ENCODE measurements at regions not wholly inside any gene's neighbourhood (a gene's known extent, or its start where the extent isn't known, plus 50 kb on each side); places are given as distances from the start of the nearest gene placed in this dataset.

DNA sequence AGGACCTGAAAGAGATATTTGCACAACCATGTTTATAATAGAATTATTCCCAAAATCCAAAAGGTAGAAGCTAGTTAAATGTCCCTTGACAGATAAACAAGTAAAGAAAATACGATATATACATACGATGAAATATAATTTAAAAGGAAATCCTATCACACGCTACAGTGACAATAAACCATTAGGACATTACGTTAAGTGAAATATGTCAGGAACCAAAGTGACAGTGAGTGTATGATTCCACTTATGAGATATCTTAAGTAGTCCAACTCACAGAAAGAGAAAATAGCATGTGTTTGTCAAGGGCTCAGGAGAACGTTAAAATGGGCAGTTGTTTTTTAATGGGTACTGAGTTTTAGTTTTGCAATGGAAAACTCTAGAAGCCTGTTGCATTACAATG, 212.7 kb upstream of the PMFBP1 start:
- TF ChIP-seq, protein P1, sequence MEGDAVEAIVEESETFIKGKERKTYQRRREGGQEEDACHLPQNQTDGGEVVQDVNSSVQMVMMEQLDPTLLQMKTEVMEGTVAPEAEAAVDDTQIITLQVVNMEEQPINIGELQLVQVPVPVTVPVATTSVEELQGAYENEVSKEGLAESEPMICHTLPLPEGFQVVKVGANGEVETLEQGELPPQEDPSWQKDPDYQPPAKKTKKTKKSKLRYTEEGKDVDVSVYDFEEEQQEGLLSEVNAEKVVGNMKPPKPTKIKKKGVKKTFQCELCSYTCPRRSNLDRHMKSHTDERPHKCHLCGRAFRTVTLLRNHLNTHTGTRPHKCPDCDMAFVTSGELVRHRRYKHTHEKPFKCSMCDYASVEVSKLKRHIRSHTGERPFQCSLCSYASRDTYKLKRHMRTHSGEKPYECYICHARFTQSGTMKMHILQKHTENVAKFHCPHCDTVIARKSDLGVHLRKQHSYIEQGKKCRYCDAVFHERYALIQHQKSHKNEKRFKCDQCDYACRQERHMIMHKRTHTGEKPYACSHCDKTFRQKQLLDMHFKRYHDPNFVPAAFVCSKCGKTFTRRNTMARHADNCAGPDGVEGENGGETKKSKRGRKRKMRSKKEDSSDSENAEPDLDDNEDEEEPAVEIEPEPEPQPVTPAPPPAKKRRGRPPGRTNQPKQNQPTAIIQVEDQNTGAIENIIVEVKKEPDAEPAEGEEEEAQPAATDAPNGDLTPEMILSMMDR (IDR thresholded peaks at IDR 0.05) = no peak
- TF ChIP-seq POLR2A (IDR thresholded peaks at IDR 0.05) (no peak), POLR2AphosphoS5 (IDR thresholded peaks at IDR 0.05; ENCODE audit: insufficient read depth in 1 of 2, low read depth in 1 of 2) (no peak)

All from vagina (tissue), 2 donors.